Medulla oblongata (tissue), 1 donor: ENCODE measurements at regions not wholly inside any gene's neighbourhood (a gene's known extent, or its start where the extent isn't known, plus 50 kb on each side); places are given as distances from the start of the nearest gene placed in this dataset.

Experiments
- DNase-seq: peaks from one replicate; pipeline ENCODE4 v3.0.0-alpha.2; 2015; ENCODE audit errors: extremely low spot score

- no peak for DNase-seq
These were observed 406.2 kb upstream of the PCDH7 start for GRCh38 chr4:30314001-30314400.

- DNase-seq: no peak
These were observed 389.1 kb upstream of the PCDH7 start for GRCh38 chr4:30330894-30331652.

- no peak for DNase-seq
These were observed 378.4 kb upstream of the PCDH7 start for GRCh38 chr4:30341731-30342130.

- no peak for DNase-seq
These were observed 369.9 kb upstream of the PCDH7 start for GRCh38 chr4:30350288-30350687.

GRCh38 chr4:30354605-30355004 lies 365.6 kb upstream of the PCDH7 start:
- no peak for DNase-seq

GRCh38 chr4:30362436-30362835 lies 357.7 kb upstream of the PCDH7 start:
- no peak for DNase-seq

GRCh38 chr4:30370105-30370504 lies 350.1 kb upstream of the PCDH7 start:
- no peak for DNase-seq

GRCh38 chr4:30380404-30380998 lies 339.7 kb upstream of the PCDH7 start:
- no peak for DNase-seq

GRCh38 chr4:30385650-30386049 lies 334.5 kb upstream of the PCDH7 start:
- no peak for DNase-seq

- DNase-seq: no peak
These were observed 333.8 kb upstream of the PCDH7 start for GRCh38 chr4:30386266-30386895.

GRCh38 chr4:30395902-30396301 lies 324.3 kb upstream of the PCDH7 start:
- no peak for DNase-seq

- no peak for DNase-seq
These were observed 323.2 kb upstream of the PCDH7 start for GRCh38 chr4:30396772-30397475.

GRCh38 chr4:30399476-30399875 lies 320.7 kb upstream of the PCDH7 start:
- DNase-seq: no peak

GRCh38 chr4:30402276-30402675 lies 317.9 kb upstream of the PCDH7 start:
- DNase-seq: no peak

- DNase-seq: no peak
These were observed 306.3 kb upstream of the PCDH7 start for GRCh38 chr4:30413915-30414314.

GRCh38 chr4:30416547-30416946 lies 303.6 kb upstream of the PCDH7 start:
- DNase-seq: no peak

- no peak for DNase-seq
These were observed 292.2 kb upstream of the PCDH7 start for GRCh38 chr4:30427932-30428331.

GRCh38 chr4:30429813-30430761 lies 290.1 kb upstream of the PCDH7 start:
- no peak for DNase-seq

- no peak for DNase-seq
These were observed 285.5 kb upstream of the PCDH7 start for GRCh38 chr4:30434656-30435055.

GRCh38 chr4:30436394-30436793 lies 283.8 kb upstream of the PCDH7 start:
- no peak for DNase-seq

GRCh38 chr4:30437316-30437715 lies 282.9 kb upstream of the PCDH7 start:
- no peak for DNase-seq
